LNCAP (cell line): ENCODE measurements at regions not wholly inside any gene's neighbourhood (a gene's known extent, or its start where the extent isn't known, plus 50 kb on each side); places are given as distances from the start of the nearest gene placed in this dataset.

Experiments used
- CTCF ChIP-seq: fragments of 450-650 bp; IDR thresholded peaks from 2 replicates; pipeline ENCODE4 v1.5.1; 2017; ENCODE audit warnings: mild to moderate bottlenecking

GRCh38 chr12:25752710-25753309 is 199.7 kb upstream of the LMNTD1 start:
- no peak for TF ChIP-seq CTCF

- TF ChIP-seq CTCF, result no peak
These were observed 202.3 kb upstream of the LMNTD1 start for GRCh38 chr12:25755136-25755970.

- TF ChIP-seq CTCF, result no peak
These were observed 202.6 kb upstream of the RASSF8 start for GRCh38 chr12:25755971-25756260.

- TF ChIP-seq CTCF, result no peak
These were observed 201.3 kb upstream of the RASSF8 start for GRCh38 chr12:25757037-25757665.

- TF ChIP-seq CTCF, result no peak
These were observed 198.7 kb upstream of the RASSF8 start for GRCh38 chr12:25759752-25760151.

- TF ChIP-seq CTCF, result no peak
These were observed 197.1 kb upstream of the RASSF8 start for GRCh38 chr12:25761356-25761755.

- TF ChIP-seq CTCF, result no peak
These were observed 194.1 kb upstream of the RASSF8 start for GRCh38 chr12:25764409-25764808.
